Stomach (tissue), 8 donors: ENCODE measurements at regions not wholly inside any gene's neighbourhood (a gene's known extent, or its start where the extent isn't known, plus 50 kb on each side); places are given as distances from the start of the nearest gene placed in this dataset.

Experiments
- DNase-seq, 2 donors: peaks; one replicate each; pipeline versions ENCODE4 v3.0.0 to v3.0.0-alpha.2; 2013 to 2019
- H3K27ac ChIP-seq, 5 donors: fragments of 200-600 bp in 4 of 5; sonication (generic) in 4 of 5; one replicate each; pipeline ENCODE4 v1.5.1; 2013 to 2019; ENCODE audit warnings: mild to moderate bottlenecking in 1 of 5, moderate library complexity in 1 of 5
- H3K27me3 ChIP-seq, 3 donors: fragments of 200-600 bp; sonication (generic); one replicate each; pipeline ENCODE4 v1.5.1; 2017 to 2019; ENCODE audit warnings: mixed run types in 1 of 3
- H3K36me3 ChIP-seq, 4 donors: fragments of 200-600 bp; sonication (generic); 1 replicate in 3 of 4; 2 replicates in 1 of 4; pipeline ENCODE4 v1.5.1; 2016 to 2019
- H3K4me1 ChIP-seq, 4 donors: fragments of 200-600 bp; sonication (generic); one replicate each; pipeline ENCODE4 v1.5.1; 2016 to 2019
- H3K4me3 ChIP-seq, 4 donors: fragments of 200-600 bp; sonication (generic) in 3 of 4; one replicate each; pipeline ENCODE4 v1.5.1; 2016 to 2019; ENCODE audit warnings: mild to moderate bottlenecking in 1 of 4
- H3K9me3 ChIP-seq, 4 donors: fragments of 200-600 bp; sonication (generic); one replicate each; pipeline ENCODE4 v1.5.1; 2016 to 2019
- EP300 ChIP-seq: sonication (generic); formaldehyde crosslinking; IDR thresholded peaks from one replicate; pipeline ENCODE4 v1.6.1; 2017; ENCODE audit warnings: antibody characterized with exemption
- POLR2A ChIP-seq, 4 donors: fragments of 450-650 bp; IDR thresholded peaks; one replicate each; pipeline ENCODE4 v1.6.1; 2016; ENCODE audit warnings: antibody characterized with exemption in 4 of 4, control low read depth in 2 of 4, mild to moderate bottlenecking in 1 of 4, moderate library complexity in 1 of 4
- POLR2AphosphoS5 ChIP-seq, 3 donors: sonication (generic); formaldehyde crosslinking; IDR thresholded peaks; one replicate each; pipeline ENCODE4 v1.6.1; 2016; ENCODE audit warnings: antibody characterized with exemption in 3 of 3
- WGBS, 5 donors: extraction: QIAGEN DNeasy Blood & Tissue Kit in 3 of 5; methylation state at CpG; one replicate each; pipeline versions ENCODE4 v1.1.5 to v1.1.7; 2013 to 2018; 5-methylcytosine and 5-hydroxymethylcytosine counted together
- intact Hi-C: fragments of 100-400 bp; cut with DNase I; formaldehyde crosslinking; loops from one replicate; pipeline ENCODE4 v1.15.1; 2023; ENCODE audit warnings: low total_unique reads
- TF ChIP-seq, protein P1 (sequence below), 7 experiments: fragments of 450-650 bp in 4 of 7; fragments of 200-600 bp in 3 of 7; sonication (generic) in 3 of 7; IDR thresholded peaks; one replicate each; pipeline ENCODE4 v1.5.1; 2016 to 2019; ENCODE audit warnings: antibody characterized with exemption in 7 of 7, control low read depth in 2 of 7, mild to moderate bottlenecking in 1 of 7
- donor health status: healthy with polysubstance abuse.
- donor health status: Bipolar disorder and iron deficiency.
- donor health status: healthy.

DNA sequence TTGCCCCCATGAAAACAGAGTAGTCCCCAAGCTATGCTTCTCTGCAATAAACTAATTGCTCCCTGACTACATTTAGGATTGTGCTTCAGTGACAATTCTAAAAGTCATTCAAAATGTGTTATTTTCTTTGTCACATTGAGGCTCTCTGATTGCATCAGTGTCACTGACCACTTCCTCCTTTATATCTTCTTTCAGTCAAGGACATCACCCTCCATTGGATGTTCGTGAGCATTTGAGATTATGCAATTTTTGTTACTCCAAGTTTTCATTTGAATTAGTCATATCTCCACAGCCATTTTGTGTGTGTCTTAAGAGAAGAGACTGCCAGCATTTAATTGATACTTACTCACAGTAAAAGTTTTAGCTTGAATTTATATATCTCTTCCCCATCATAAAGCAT lies 780.8 kb upstream of the GCFC2 start:
- Histone ChIP-seq H3K27me3 (no peaks in the 10 kb centered on the region), H3K36me3 (no peaks in the 10 kb centered on the region), H3K27ac (no peak overlapping the region), H3K4me3 (no peak overlapping the region), H3K4me1 (no peaks in the 10 kb centered on the region), H3K9me3 (no peaks in the 10 kb centered on the region)
- intact Hi-C loops = no loop called here
- 50 to 79% (median 62%) methylated on average over 1 of the region's 1 CpG for WGBS, 5 donors
- no peak for TF ChIP-seq POLR2A (IDR thresholded peaks at IDR 0.05)
- TF ChIP-seq POLR2AphosphoS5 (IDR thresholded peaks at IDR 0.05) = no peak
- TF ChIP-seq, protein P1, sequence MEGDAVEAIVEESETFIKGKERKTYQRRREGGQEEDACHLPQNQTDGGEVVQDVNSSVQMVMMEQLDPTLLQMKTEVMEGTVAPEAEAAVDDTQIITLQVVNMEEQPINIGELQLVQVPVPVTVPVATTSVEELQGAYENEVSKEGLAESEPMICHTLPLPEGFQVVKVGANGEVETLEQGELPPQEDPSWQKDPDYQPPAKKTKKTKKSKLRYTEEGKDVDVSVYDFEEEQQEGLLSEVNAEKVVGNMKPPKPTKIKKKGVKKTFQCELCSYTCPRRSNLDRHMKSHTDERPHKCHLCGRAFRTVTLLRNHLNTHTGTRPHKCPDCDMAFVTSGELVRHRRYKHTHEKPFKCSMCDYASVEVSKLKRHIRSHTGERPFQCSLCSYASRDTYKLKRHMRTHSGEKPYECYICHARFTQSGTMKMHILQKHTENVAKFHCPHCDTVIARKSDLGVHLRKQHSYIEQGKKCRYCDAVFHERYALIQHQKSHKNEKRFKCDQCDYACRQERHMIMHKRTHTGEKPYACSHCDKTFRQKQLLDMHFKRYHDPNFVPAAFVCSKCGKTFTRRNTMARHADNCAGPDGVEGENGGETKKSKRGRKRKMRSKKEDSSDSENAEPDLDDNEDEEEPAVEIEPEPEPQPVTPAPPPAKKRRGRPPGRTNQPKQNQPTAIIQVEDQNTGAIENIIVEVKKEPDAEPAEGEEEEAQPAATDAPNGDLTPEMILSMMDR (IDR thresholded peaks at IDR 0.05) = no peak
- TF ChIP-seq EP300 = no peak
- no peak for DNase-seq

DNA sequence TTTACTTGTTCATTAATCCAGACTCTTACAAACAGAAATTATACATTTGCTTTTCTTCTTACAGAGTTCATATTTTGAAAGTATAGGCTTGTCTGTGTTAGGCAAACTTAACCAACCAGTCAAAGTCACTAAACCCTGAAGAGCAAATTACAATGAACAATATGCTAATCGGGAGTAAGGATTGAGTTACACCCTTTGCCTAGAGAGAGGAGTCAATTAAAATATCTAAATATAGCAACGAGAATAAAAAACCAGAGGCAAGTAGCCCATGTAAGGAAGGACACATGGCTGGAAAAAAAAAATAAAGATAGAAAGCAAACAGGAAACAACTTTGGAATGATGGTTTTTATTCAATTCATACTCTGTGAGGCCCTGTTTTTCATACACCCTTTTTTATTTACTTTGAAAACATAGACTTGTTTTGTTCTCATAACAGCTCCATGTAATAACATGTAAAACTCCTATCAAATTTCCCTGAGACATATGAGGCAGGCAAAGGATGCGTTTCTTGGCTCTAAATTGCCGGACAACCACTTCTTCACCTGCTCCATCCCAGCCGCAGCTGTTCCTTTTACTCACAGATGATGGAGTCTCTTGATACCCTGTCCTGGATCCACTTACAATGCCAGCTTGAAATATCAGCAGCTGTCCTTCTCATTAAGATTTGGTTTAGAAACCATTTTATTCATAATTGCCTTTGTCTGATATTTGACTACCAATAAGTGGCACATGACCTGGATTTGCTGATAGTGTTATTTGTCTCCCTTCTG lies 767.7 kb upstream of the GCFC2 start:
- Histone ChIP-seq H3K27ac (no peak overlapping the region), H3K27me3 (no peaks in the 10 kb centered on the region), H3K9me3 (no peaks in the 10 kb centered on the region), H3K4me1 (no peaks in the 10 kb centered on the region), H3K36me3 (no peaks in the 10 kb centered on the region), H3K4me3 (no peak overlapping the region)
- intact Hi-C loops = no loop called here
- TF ChIP-seq, protein P1 (IDR thresholded peaks at IDR 0.05) = no peak
- TF ChIP-seq POLR2A (IDR thresholded peaks at IDR 0.05) = no peak
- no peak for TF ChIP-seq POLR2AphosphoS5 (IDR thresholded peaks at IDR 0.05)
- no peak for TF ChIP-seq EP300
- no peak for DNase-seq
- WGBS, 5 donors = 74 to 79% (median 77%) methylated on average over 5 of the region's 5 CpGs

DNA sequence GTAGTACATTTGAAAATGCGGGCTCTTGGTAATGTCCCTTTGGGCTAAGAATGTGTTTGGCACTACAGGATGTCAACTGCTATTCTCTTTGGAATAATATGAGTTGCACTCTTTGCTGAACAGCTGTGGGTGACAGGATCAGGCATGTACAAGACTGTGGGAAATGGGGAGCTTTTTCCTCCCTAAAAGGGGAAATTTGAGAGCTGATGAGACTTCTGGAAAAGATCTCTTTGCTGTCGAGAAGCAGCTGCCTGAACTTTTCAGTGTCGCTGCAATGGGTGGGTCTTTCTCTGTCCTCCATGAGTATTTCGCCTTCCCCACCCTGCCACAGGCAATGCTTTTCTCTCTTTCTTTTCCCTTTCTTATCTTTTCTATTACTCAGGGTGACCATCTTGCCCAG lies 762.2 kb upstream of the GCFC2 start:
- intact Hi-C loops = no loop called here
- TF ChIP-seq POLR2AphosphoS5 (IDR thresholded peaks at IDR 0.05) (no peak), EP300 (no peak), POLR2A (IDR thresholded peaks at IDR 0.05) (no peak)
- TF ChIP-seq, protein P1 (IDR thresholded peaks at IDR 0.05) = no peak
- Histone ChIP-seq H3K36me3 (no peaks in the 10 kb centered on the region), H3K27me3 (no peaks in the 10 kb centered on the region), H3K4me3 (no peak overlapping the region), H3K27ac (no peak overlapping the region), H3K4me1 (no peaks in the 10 kb centered on the region), H3K9me3 (peaks cover 0 to 11% (median 0%) of the 10 kb centered on the region in 4 donors)
- no peak for DNase-seq
- 87 to 96% (median 91%) methylated on average over 4 of the region's 4 CpGs for WGBS, 5 donors

DNA sequence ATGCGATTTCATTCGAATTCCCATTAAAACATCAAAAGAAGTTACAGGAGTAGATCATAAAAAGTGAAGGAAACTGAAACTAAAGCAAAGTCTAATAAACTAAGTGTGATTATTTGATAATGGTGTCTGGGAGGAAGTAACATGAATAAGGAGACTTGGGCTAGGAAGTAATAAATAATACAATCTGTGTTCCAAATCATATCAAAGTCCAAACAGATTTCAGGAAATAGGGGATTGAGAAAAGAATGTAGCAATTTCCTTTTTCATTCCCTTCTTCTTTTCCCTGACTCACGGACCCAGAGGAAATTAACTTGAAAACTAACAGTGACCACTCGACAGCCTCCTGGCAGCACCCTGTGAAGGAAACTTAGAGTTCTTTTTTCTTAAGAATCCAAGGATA lies 758.4 kb upstream of the GCFC2 start:
- 48 to 68% (median 63%) methylated on average over 4 of the region's 4 CpGs for WGBS, 5 donors
- no peak for TF ChIP-seq POLR2A (IDR thresholded peaks at IDR 0.05)
- no peak for TF ChIP-seq EP300
- TF ChIP-seq, protein P1 (IDR thresholded peaks at IDR 0.05) = no peak
- TF ChIP-seq POLR2AphosphoS5 (IDR thresholded peaks at IDR 0.05) = no peak
- intact Hi-C loops = no loop called here
- H3K4me1 ChIP-seq = no peaks in the 10 kb centered on the region
- H3K9me3 ChIP-seq = peaks cover 0 to 11% (median 0%) of the 10 kb centered on the region in 4 donors
- no peaks in the 10 kb centered on the region for H3K36me3 ChIP-seq
- no peaks in the 10 kb centered on the region for H3K27me3 ChIP-seq
- no peak overlapping the region for H3K4me3 ChIP-seq
- peak in 1 of 2 donors; percentile 8 for DNase-seq
- no peak overlapping the region for H3K27ac ChIP-seq
